ENCODE measurements at regions not wholly inside any gene's neighbourhood (a gene's known extent, or its start where the extent isn't known, plus 50 kb on each side); places are given as distances from the start of the nearest gene placed in this dataset.

- no peak for TF ChIP-seq CTCF (IDR thresholded peaks at IDR 0.05)
- no peak for TF ChIP-seq POLR2A (IDR thresholded peaks at IDR 0.05)
Measured at GRCh38 chr4:125072269-125072668, 242.5 kb upstream of the FAT4 start.

Measured in testis (tissue), 2 donors.